ENCODE measurements at regions not wholly inside any gene's neighbourhood (a gene's known extent, or its start where the extent isn't known, plus 50 kb on each side); places are given as distances from the start of the nearest gene placed in this dataset.

GRCh38 chr3:190790185-190790584, 72.3 kb downstream of the GMNC start:
- DNase-seq (ENCODE audit: low spot score), result no peak

- DNase-seq (ENCODE audit: low spot score), result no peak
Measured at GRCh38 chr3:190786898-190787297, 75.6 kb downstream of the GMNC start.

GRCh38 chr3:190785047-190785446, 77.4 kb downstream of the GMNC start:
- no peak for DNase-seq (ENCODE audit: low spot score)

GRCh38 chr3:190780524-190780923, 82.0 kb downstream of the GMNC start:
- DNase-seq (ENCODE audit: low spot score), result no peak

- DNase-seq (ENCODE audit: low spot score), result no peak
Measured at GRCh38 chr3:190774633-190775032, 87.9 kb downstream of the GMNC start.

- no peak for DNase-seq (ENCODE audit: low spot score)
Measured at GRCh38 chr3:190773948-190774347, 88.5 kb downstream of the GMNC start.

- DNase-seq (ENCODE audit: low spot score), result no peak
Measured at GRCh38 chr3:190772831-190773230, 89.7 kb downstream of the GMNC start.

- no peak for DNase-seq (ENCODE audit: low spot score)
Measured at GRCh38 chr3:190768891-190769290, 93.6 kb downstream of the GMNC start.

GRCh38 chr3:190767851-190768250, 94.6 kb downstream of the GMNC start:
- no peak for DNase-seq (ENCODE audit: low spot score)

- no peak for DNase-seq (ENCODE audit: low spot score)
Measured at GRCh38 chr3:190764231-190765134, 98.0 kb downstream of the GMNC start.

GRCh38 chr3:190762801-190763200, 99.7 kb downstream of the GMNC start:
- DNase-seq (ENCODE audit: low spot score), result no peak

- peak; percentile 14 for DNase-seq (ENCODE audit: low spot score)
Measured at GRCh38 chr3:190747571-190747970, 114.9 kb downstream of the GMNC start.

GRCh38 chr3:190746986-190747385, 115.5 kb downstream of the GMNC start:
- no peak for DNase-seq (ENCODE audit: low spot score)

- no peak for DNase-seq (ENCODE audit: low spot score)
Measured at GRCh38 chr3:190746531-190746930, 116.0 kb downstream of the GMNC start.

- no peak for DNase-seq (ENCODE audit: low spot score)
Measured at GRCh38 chr3:190741788-190742187, 120.7 kb downstream of the GMNC start.

GRCh38 chr3:190739641-190740185, 122.8 kb downstream of the GMNC start:
- DNase-seq (ENCODE audit: low spot score), result no peak

GRCh38 chr3:190738636-190739155, 123.8 kb downstream of the GMNC start:
- no peak for DNase-seq (ENCODE audit: low spot score)

- DNase-seq (ENCODE audit: low spot score), result no peak
Measured at GRCh38 chr3:190737446-190737845, 125.0 kb downstream of the GMNC start.

- no peak for DNase-seq (ENCODE audit: low spot score)
Measured at GRCh38 chr3:190734490-190734889, 128.0 kb downstream of the GMNC start.

GRCh38 chr3:190733591-190734146, 128.8 kb downstream of the GMNC start:
- no peak for DNase-seq (ENCODE audit: low spot score)

- no peak for DNase-seq (ENCODE audit: low spot score)
Measured at GRCh38 chr3:190731596-190731995, 130.9 kb downstream of the GMNC start.

- peak; percentile 16 for DNase-seq (ENCODE audit: low spot score)
Measured at GRCh38 chr3:190728574-190729246, 133.8 kb downstream of the GMNC start.
